ENCODE measurements at regions not wholly inside any gene's neighbourhood (a gene's known extent, or its start where the extent isn't known, plus 50 kb on each side); places are given as distances from the start of the nearest gene placed in this dataset.

GRCh38 chr7:121755286-121755685, 117.7 kb upstream of the PTPRZ1 start:
- Histone ChIP-seq H3K4me1 (ENCODE audit: control insufficient read depth, insufficient read depth, low read length) (no peaks in the 10 kb centered on the region), H2AK9ac (replicated peaks; ENCODE audit: low read depth, low read length, poor library complexity) (no peak overlapping the region), H3K36me3 (ENCODE audit: control insufficient read depth, insufficient read depth, low read length) (no peaks in the 10 kb centered on the region), H3K14ac (replicated peaks; ENCODE audit: low read depth, low read length) (no peak overlapping the region), H2BK5ac (ENCODE audit: low read depth, low read length, poor library complexity, severe bottlenecking) (no peak overlapping the region), H3K56ac (ENCODE audit: extremely low read depth, insufficient read depth, low read length) (no peak overlapping the region), H4K8ac (ENCODE audit: low read depth in 2 of 2, low read length in 2 of 2) (no peak overlapping the region), H2BK120ac (ENCODE audit: low read depth, low read length) (no peak overlapping the region), H3K4me2 (ENCODE audit: low read depth, low read length) (no peak overlapping the region), H3K79me1 (ENCODE audit: low read depth in 1 of 2, low read length in 2 of 2) (no peaks in the 10 kb centered on the region), H3K27ac (ENCODE audit: insufficient read depth, low read length) (no peak overlapping the region), H3K23ac (ENCODE audit: low read depth, low read length) (no peak overlapping the region), H3K4ac (ENCODE audit: low read depth, low read length) (no peak overlapping the region), H3K9ac (ENCODE audit: low read depth, low read length) (no peak overlapping the region), H3K9me3 (ENCODE audit: control insufficient read depth, insufficient read depth, low read length) (no peaks in the 10 kb centered on the region), H2BK20ac (ENCODE audit: low read depth, low read length) (no peak overlapping the region), H3K4me3 (ENCODE audit: insufficient read depth, low read depth, low read length) (no peak overlapping the region), H2AK5ac (ENCODE audit: low read depth, low read length) (no peak overlapping the region), H2BK15ac (ENCODE audit: low read depth, low read length) (no peak overlapping the region), H2AFZ (replicated peaks; ENCODE audit: low read length, poor library complexity) (no peak overlapping the region), H4K91ac (ENCODE audit: insufficient read depth, low read depth, low read length) (no peak overlapping the region), H4K20me1 (ENCODE audit: insufficient read depth, low read length) (no peaks in the 10 kb centered on the region), H3K18ac (ENCODE audit: low read depth, low read length) (no peak overlapping the region), H3K9me1 (ENCODE audit: insufficient read depth, low read length) (no peaks in the 10 kb centered on the region), H4K5ac (ENCODE audit: low read depth, low read length) (no peak overlapping the region), H3K27me3 (ENCODE audit: control insufficient read depth, insufficient read depth, low read length) (no peaks in the 10 kb centered on the region)
- intact Hi-C loops (cut with micrococcal nuclease) = no loop called here
- DNase-seq (no peak), ATAC-seq (ENCODE audit: low read depth) (no peak)
- CTCF ChIA-PET = no interaction called here
- TF ChIP-seq MAZ (IDR thresholded peaks at IDR 0.05; ENCODE audit: borderline replicate concordance, low read depth, low read length) = no peak
- TF ChIP-seq NFE2L2 (IDR thresholded peaks at IDR 0.05; ENCODE audit: low read depth, low read length) = no peak
- TF ChIP-seq CHD1 (IDR thresholded peaks at IDR 0.05; ENCODE audit: low read depth, low read length) = no peak
- no peak for TF ChIP-seq CEBPB (IDR thresholded peaks at IDR 0.05; ENCODE audit: low read depth, low read length)
- no peak for TF ChIP-seq MAFK (IDR thresholded peaks at IDR 0.05; ENCODE audit: low read depth, low read length)
- TF ChIP-seq ELK1 (IDR thresholded peaks at IDR 0.05; ENCODE audit: borderline replicate concordance, low read depth, low read length) = no peak
- TF ChIP-seq MXI1 (IDR thresholded peaks at IDR 0.05; ENCODE audit: borderline replicate concordance, low read depth, low read length) = no peak
- TF ChIP-seq USF2 (IDR thresholded peaks at IDR 0.05; ENCODE audit: low read depth, low read length) = no peak
- TF ChIP-seq POLR2A (IDR thresholded peaks at IDR 0.05; ENCODE audit: low read depth, low read length) = no peak
- in situ Hi-C loops (cut with MboI; ENCODE audit: low sequenced_read_pairs) = no loop called here
- no CpG with 5 or more reads among the region's 2 CpGs for WGBS, 2 experiments (ENCODE audit: extremely low coverage in 2 of 2, insufficient read length in 1 of 2)
- no TSS peak for BruUV-seq (replicated peaks)
- POLR2A ChIA-PET (ENCODE audit: unreplicated experiment) = no interaction called here
- dilution Hi-C loops (cut with HindIII; ENCODE audit: low sequenced_read_pairs, unreplicated experiment) = no loop called here

All from IMR-90 (cell line).